K562 (cell line): ENCODE measurements at regions not wholly inside any gene's neighbourhood (a gene's known extent, or its start where the extent isn't known, plus 50 kb on each side); places are given as distances from the start of the nearest gene placed in this dataset.

Experiments used
- KAT2B ChIP-seq: IDR thresholded peaks from one replicate; pipeline ENCODE4 v1.6.1; 2012; ENCODE audit warnings: low read depth, mild to moderate bottlenecking, control low read depth, inconsistent platforms, low read length, moderate library complexity
- LARP7 ChIP-seq: fragments of 450-650 bp; IDR thresholded peaks from 2 replicates; pipeline ENCODE4 v1.6.1; 2016
- PHF20 ChIP-seq: fragments of 450-650 bp; IDR thresholded peaks from 2 replicates; pipeline ENCODE4 v1.6.1; 2018; ENCODE audit not compliant: partially characterized antibody
- ZNF318 ChIP-seq, 2 experiments: fragments of 450-650 bp; IDR thresholded peaks; 2 replicates each; pipeline ENCODE4 v1.6.1; 2016; ENCODE audit warnings: mild to moderate bottlenecking in 2 of 2, borderline replicate concordance in 1 of 2, low read depth in 1 of 2, moderate library complexity in 1 of 2

- TF ChIP-seq ZNF318 (IDR thresholded peaks at IDR 0.05; ENCODE audit: borderline replicate concordance in 1 of 2, low read depth in 1 of 2) (no peak), KAT2B (no peak), LARP7 (no peak), PHF20 (no peak)
These were observed 74.9 kb upstream of the APCDD1 start (continued) for GRCh38 chr18:10379522-10379921.
